Thyroid gland (tissue), 4 donors: ENCODE measurements at regions not wholly inside any gene's neighbourhood (a gene's known extent, or its start where the extent isn't known, plus 50 kb on each side); places are given as distances from the start of the nearest gene placed in this dataset.

Source experiments
- POLR2A ChIP-seq, 2 donors: fragments of 450-650 bp; IDR thresholded peaks; one replicate each; pipeline ENCODE4 v1.6.1; 2017; ENCODE audit warnings: antibody characterized with exemption in 2 of 2, mild to moderate bottlenecking in 2 of 2, moderate library complexity in 1 of 2
- TF ChIP-seq, protein P1 (sequence below), 6 experiments: fragments of 200-600 bp in 3 of 6; fragments of 450-650 bp in 3 of 6; sonication (generic) in 3 of 6; IDR thresholded peaks; one replicate each; pipeline ENCODE4 v1.5.1; 2016 to 2019; ENCODE audit warnings: antibody characterized with exemption in 6 of 6, mild to moderate bottlenecking in 2 of 6, inconsistent platforms in 1 of 6, moderate library complexity in 1 of 6

DNA sequence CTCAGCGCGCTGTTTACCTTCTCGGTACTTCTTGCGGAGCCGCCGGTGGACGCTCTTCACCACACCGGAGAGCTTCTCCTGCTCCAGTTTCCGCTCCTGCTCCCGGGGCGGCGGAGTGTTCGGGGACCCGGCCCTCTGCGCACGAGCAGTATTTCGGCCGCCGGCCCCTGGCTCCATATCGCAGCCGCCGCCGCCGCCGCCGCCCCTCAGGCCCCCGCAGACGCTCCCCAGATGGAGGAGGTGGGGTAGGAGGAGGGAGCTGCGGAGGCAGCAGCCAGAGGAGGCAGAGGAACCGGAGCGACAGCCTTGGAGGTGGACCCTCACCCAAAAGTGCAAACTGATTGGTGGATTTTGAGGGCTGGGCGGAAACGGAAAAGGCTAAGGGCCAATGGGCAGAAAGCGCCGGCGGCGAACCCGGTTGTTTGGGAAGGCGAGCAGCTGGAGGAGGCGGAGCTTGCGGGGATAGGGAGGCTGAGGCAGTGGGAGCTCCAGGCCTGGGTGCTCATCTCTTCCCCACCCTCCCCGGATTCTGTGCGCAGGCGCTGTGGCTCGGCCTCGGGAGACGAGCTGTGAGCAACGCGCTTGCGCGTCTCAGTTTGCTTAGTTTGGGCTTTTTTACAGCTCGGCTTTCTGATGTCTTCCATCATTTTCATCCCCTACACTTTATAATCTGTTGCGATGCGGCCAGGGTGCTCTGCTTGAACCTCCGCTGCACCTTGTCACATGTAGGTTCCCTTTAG is 146.9 kb downstream of the GPR85 start:
- TF ChIP-seq, protein P1, sequence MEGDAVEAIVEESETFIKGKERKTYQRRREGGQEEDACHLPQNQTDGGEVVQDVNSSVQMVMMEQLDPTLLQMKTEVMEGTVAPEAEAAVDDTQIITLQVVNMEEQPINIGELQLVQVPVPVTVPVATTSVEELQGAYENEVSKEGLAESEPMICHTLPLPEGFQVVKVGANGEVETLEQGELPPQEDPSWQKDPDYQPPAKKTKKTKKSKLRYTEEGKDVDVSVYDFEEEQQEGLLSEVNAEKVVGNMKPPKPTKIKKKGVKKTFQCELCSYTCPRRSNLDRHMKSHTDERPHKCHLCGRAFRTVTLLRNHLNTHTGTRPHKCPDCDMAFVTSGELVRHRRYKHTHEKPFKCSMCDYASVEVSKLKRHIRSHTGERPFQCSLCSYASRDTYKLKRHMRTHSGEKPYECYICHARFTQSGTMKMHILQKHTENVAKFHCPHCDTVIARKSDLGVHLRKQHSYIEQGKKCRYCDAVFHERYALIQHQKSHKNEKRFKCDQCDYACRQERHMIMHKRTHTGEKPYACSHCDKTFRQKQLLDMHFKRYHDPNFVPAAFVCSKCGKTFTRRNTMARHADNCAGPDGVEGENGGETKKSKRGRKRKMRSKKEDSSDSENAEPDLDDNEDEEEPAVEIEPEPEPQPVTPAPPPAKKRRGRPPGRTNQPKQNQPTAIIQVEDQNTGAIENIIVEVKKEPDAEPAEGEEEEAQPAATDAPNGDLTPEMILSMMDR (IDR thresholded peaks at IDR 0.05) = peak in 1 of 6 experiments; percentile 3
- TF ChIP-seq POLR2A (IDR thresholded peaks at IDR 0.05) = peak in 1 of 2 donors; percentile 70
